ENCODE measurements at regions not wholly inside any gene's neighbourhood (a gene's known extent, or its start where the extent isn't known, plus 50 kb on each side); places are given as distances from the start of the nearest gene placed in this dataset.

DNA sequence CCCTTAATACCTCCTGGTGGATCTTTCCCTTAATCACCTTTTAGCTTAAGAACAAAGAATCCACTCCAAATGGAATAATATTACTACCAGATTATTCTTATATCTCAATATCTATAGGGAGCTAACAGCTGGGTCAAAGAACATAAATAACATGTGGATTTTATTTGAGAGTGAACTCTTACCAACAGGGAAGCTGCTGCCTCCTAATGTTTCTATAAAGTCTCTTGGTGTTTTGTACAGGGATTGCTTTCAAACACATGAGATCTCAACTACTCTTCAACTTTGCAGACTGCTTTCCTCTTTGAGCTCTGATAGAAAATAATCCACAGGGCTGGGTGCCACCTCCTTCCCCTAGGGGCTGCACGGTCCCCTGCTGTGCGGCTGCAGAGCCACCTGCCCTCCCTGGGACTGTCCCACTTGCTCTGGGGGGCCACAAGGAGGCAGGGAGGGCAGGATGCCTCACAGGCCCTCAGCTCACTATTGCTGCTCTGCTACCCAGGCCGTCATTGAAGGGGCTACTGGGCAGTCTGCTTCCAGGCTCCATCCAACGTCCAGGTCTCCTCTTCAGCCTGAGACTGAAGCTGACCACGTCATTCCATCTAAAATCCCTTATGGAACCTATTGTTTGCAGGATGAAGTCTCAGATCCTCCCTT lies 191.2 kb downstream of the CXCL12 start:
- TF ChIP-seq, protein P1, sequence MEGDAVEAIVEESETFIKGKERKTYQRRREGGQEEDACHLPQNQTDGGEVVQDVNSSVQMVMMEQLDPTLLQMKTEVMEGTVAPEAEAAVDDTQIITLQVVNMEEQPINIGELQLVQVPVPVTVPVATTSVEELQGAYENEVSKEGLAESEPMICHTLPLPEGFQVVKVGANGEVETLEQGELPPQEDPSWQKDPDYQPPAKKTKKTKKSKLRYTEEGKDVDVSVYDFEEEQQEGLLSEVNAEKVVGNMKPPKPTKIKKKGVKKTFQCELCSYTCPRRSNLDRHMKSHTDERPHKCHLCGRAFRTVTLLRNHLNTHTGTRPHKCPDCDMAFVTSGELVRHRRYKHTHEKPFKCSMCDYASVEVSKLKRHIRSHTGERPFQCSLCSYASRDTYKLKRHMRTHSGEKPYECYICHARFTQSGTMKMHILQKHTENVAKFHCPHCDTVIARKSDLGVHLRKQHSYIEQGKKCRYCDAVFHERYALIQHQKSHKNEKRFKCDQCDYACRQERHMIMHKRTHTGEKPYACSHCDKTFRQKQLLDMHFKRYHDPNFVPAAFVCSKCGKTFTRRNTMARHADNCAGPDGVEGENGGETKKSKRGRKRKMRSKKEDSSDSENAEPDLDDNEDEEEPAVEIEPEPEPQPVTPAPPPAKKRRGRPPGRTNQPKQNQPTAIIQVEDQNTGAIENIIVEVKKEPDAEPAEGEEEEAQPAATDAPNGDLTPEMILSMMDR (IDR thresholded peaks at IDR 0.05): no peak
- TF ChIP-seq POLR2A (IDR thresholded peaks at IDR 0.05) (no peak), EP300 (IDR thresholded peaks at IDR 0.05; ENCODE audit: low read depth) (no peak)

All from transverse colon (tissue), 3 donors.